HG03354 (cell line): ENCODE measurements at regions not wholly inside any gene's neighbourhood (a gene's known extent, or its start where the extent isn't known, plus 50 kb on each side); places are given as distances from the start of the nearest gene placed in this dataset.

Experiments
- ATAC-seq: cut with Tn5 transposase; IDR thresholded peaks from one replicate; pipeline ENCODE4 v1.9.1; 2021; ENCODE audit warnings: mild to moderate bottlenecking; ENCODE audit not compliant: unreplicated experiment, poor library complexity, severe bottlenecking

DNA sequence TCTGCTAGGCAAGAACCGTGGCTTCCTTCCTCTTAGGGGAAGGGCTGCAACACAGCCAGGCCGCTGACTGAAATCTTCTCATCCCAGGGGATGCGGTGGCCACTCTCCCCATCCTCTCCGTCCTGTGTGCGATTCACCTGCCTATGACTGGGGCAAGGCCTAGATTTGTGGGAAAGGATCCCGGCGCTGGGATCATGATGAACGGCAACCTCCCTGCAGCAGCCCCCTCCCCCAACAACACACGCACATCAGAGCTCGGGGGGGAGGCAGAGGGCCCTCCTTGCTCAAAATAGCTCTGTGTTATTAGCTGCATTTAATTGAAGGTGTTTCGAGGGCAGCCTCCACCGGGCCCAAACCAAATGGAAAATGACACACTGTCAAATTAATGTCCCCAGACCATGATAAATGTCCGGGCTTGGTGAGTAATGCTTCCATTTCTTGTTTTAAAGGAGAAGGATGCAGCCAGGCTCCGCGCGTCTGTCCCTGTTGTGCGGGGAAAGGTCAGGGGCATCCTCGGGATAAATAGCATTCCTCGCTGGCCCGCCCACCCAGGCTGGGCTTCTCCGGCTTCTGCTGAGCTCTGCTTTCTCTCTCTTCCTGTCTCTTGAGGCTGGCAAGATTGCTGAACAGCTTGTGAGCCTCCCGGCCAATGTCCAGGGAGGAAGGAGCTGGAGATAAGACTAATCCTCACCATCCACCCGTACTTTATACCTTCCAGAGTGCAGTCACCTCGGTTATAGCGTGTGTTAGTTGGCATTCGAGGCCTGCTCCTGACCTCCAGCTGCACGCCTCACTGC is 56.4 kb upstream of the TLE3 start:
- no peak for ATAC-seq

DNA sequence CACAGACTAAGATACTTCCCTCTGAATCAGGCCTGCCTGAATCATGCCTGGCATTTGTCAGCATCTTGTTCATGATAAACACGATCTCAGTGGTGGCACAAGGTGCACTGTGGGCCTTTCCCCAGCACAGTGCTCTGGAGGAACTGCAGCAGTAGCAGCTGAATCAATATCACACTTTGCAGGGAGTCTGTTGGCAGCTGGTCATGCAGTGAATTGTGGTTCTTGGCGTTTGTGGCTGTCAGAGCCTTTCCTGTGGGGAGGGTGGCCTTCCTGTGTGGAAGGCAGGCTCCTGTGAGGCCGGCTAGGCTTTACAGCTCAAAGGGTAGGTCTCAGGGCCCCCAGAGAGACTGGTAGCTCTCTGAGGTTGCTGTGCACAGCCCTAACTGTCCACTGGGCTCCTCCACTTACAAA is 54.4 kb upstream of the TLE3 start:
- ATAC-seq, result no peak

DNA sequence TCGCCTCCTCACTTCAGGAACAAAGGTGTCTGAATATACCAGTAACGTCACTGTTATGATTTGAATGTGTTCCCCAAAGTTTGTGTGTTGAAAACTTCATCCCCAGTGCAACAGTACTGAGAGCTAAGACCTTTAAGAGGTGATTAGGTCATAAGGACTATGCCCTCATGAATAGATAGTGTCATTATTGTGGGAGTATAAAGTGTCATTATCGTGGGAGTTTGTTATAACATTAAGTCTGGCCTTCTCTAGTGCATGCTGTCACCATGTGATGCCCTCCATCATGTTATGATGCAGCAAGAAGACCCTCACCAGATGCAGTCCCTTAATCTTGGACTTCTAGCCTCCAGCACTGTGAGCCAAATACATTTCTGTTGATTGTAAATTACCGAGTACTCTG is 53.7 kb upstream of the TLE3 start:
- no peak for ATAC-seq

GRCh38 chr15:70151003-70151402 is 53.3 kb upstream of the TLE3 start:
- ATAC-seq, result no peak

GRCh38 chr15:70150405-70150747 is 52.7 kb upstream of the TLE3 start:
- no peak for ATAC-seq

DNA sequence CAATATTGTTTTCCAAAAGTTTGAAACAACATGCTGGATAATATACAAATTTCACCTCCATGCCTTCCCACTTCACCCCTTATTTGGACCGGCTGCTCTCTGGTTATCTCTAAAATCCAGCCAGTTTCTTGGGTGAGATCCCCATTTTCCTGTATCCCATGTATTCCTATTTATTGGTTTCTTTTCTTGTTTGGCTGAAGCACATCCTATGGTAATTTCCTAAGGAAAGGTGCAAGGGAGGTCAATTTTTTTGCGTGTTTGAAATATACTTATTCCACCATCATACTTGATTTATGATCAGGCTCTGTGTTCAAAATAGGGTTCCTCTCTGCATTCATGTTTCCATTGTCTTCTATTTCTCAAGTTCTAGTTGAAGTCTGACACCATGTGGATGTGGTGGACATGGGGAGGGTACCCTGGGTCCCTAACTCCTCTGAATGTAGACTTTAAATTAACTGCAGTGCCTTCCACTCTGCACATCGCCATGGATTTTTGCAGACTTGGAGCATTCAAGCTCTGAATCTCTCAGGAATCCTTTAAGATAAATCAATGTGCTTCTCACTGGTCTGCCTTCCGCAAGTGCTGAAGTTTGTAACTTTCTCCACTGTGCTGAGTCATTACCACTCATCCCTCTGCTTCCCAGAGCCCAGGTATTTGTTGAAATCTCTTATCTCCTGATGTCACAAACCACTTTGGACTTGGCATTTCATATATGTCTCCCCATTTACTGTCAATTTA is 52.1 kb upstream of the TLE3 start:
- no peak for ATAC-seq

GRCh38 chr15:70147778-70148177 is 50.1 kb upstream of the TLE3 start:
- ATAC-seq, result no peak
